Astrocyte (in vitro differentiated cells and primary cell): ENCODE measurements at regions not wholly inside any gene's neighbourhood (a gene's known extent, or its start where the extent isn't known, plus 50 kb on each side); places are given as distances from the start of the nearest gene placed in this dataset.
A peak's percentile ranks its signal among the peaks of the same experiment; 100 is the strongest.
"Not testable (repeated sequence)": the region's sequence is repeated elsewhere in the genome, so short reads cannot be mapped to it uniquely, and the experiment has no call there.

Experiments used
- DNase-seq: peaks from one replicate; pipeline ENCODE4 v3.0.0-alpha.2; 2010; ENCODE audit warnings: low read depth
- FAIRE-seq: peaks from 2 replicates; lab custom pipeline; 2011; peaks lifted over from hg19 to GRCh38; lab: Jason Lieb, UNC
- H2AFZ ChIP-seq: 2 replicates; pipeline ENCODE4 v1.6.0; 2012; ENCODE audit warnings: low read depth, low read length, inconsistent platforms
- H3K27ac ChIP-seq: 2 replicates; pipeline ENCODE4 v1.5.1; 2011; ENCODE audit warnings: low read depth, low read length, inconsistent platforms
- H3K27me3 ChIP-seq: 2 replicates; pipeline ENCODE4 v1.6.0; 2011; ENCODE audit warnings: low read length, inconsistent platforms; ENCODE audit not compliant: insufficient read depth
- H3K36me3 ChIP-seq: 2 replicates; pipeline ENCODE4 v1.5.1; 2011; ENCODE audit warnings: low read length, inconsistent platforms; ENCODE audit not compliant: insufficient read depth
- H3K4me1 ChIP-seq: 2 replicates; pipeline ENCODE4 v1.5.1; 2011; ENCODE audit warnings: low read length, inconsistent platforms; ENCODE audit not compliant: insufficient read depth
- H3K4me2 ChIP-seq: 2 replicates; pipeline ENCODE4 v1.6.0; 2012; ENCODE audit warnings: low read length, inconsistent platforms
- H3K4me3 ChIP-seq: 2 replicates; pipeline ENCODE4 v1.5.1; 2011; ENCODE audit warnings: low read depth, mild to moderate bottlenecking, low read length, inconsistent platforms; ENCODE audit not compliant: insufficient read depth
- H3K79me2 ChIP-seq: 2 replicates; pipeline ENCODE4 v1.6.0; 2012; ENCODE audit warnings: mild to moderate bottlenecking, low read length, inconsistent platforms; ENCODE audit not compliant: insufficient read depth
- H3K9ac ChIP-seq: 2 replicates; pipeline ENCODE4 v1.6.0; 2012; ENCODE audit warnings: mild to moderate bottlenecking, low read length, inconsistent platforms
- H3K9me3 ChIP-seq: 2 replicates; pipeline ENCODE4 v1.5.1; 2012; ENCODE audit warnings: low read depth, mild to moderate bottlenecking, low read length, inconsistent platforms; ENCODE audit not compliant: insufficient read depth
- H4K20me1 ChIP-seq: 2 replicates; pipeline ENCODE4 v1.6.0; 2012; ENCODE audit warnings: low read length, inconsistent platforms; ENCODE audit not compliant: insufficient read depth
- H3K27ac Mint-ChIP-seq: one replicate; pipeline ENCODE4 v1.8.0; 2021; ENCODE audit warnings: mild to moderate bottlenecking, mixed read lengths; ENCODE audit not compliant: unreplicated experiment
- H3K27me3 Mint-ChIP-seq: one replicate; pipeline ENCODE4 v1.8.0; 2021; ENCODE audit warnings: low read depth, mixed read lengths; ENCODE audit not compliant: unreplicated experiment
- H3K36me3 Mint-ChIP-seq: one replicate; pipeline ENCODE4 v1.8.0; 2021; ENCODE audit warnings: low read depth, mixed read lengths; ENCODE audit not compliant: unreplicated experiment
- H3K4me1 Mint-ChIP-seq: one replicate; pipeline ENCODE4 v1.8.0; 2021; ENCODE audit warnings: low read depth, mixed read lengths; ENCODE audit not compliant: unreplicated experiment
- H3K4me3 Mint-ChIP-seq: one replicate; pipeline ENCODE4 v1.8.0; 2021; ENCODE audit warnings: mild to moderate bottlenecking, moderate library complexity, mixed read lengths; ENCODE audit not compliant: unreplicated experiment
- H3K9me3 Mint-ChIP-seq: one replicate; pipeline ENCODE4 v1.8.0; 2021; ENCODE audit warnings: mild to moderate bottlenecking, mixed read lengths; ENCODE audit not compliant: unreplicated experiment
- EZH2 ChIP-seq: IDR thresholded peaks from 2 replicates; pipeline ENCODE4 v1.6.1; 2012; ENCODE audit warnings: mild to moderate bottlenecking, low read length, inconsistent platforms; ENCODE audit not compliant: insufficient read depth
- TF ChIP-seq, protein P1 (sequence below): IDR thresholded peaks from 2 replicates; pipeline ENCODE4 v1.5.1; 2011; ENCODE audit warnings: low read depth, mild to moderate bottlenecking, inconsistent platforms, low read length, moderate library complexity; ENCODE audit not compliant: insufficient read depth

DNA sequence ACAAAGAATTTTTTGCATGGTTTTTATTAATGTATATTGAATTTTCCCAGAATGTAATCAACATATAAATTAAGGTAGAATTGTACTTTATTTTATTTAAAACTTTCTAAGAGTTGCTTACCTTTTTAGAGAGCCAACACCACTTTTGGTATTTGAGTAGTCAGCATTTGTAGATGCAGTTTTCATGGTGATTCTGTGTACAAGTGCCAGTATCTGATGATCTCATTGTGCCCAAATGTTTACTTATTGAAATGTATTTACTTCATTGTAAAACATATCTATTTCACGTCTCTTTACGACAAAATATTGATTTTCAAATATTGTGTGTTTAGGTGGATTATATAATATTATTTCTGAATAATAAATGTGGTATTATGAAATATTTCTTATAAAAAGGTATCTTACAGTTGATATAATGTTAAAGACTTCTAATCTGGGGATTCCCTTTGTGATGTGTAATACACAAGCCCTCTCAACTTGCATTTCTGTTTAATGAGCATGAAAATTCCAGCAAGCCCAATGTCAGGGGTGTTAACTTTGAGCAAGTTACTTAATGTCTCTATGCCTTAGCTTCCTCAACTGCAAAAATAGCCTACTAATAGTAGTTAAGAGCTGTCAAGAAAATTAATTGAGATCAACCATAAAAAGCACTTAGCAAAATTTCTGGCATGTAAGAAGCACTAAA is 141.8 kb upstream of the ZNF648 start:
- Histone ChIP-seq H2AFZ (no peak overlapping the region), H3K4me3 (no peak overlapping the region), H3K9ac (no peak overlapping the region), H3K4me2 (no peak overlapping the region), H3K79me2 (no peaks in the 10 kb centered on the region), H3K27ac (no peak overlapping the region), H3K9me3 (no peaks in the 10 kb centered on the region), H3K27me3 (no peaks in the 10 kb centered on the region), H3K4me1 (no peaks in the 10 kb centered on the region), H3K36me3 (no peaks in the 10 kb centered on the region), H4K20me1 (no peaks in the 10 kb centered on the region)
- H3K27me3 Mint-ChIP-seq = peaks cover 2% of the 10 kb centered on the region
- TF ChIP-seq, protein P1, sequence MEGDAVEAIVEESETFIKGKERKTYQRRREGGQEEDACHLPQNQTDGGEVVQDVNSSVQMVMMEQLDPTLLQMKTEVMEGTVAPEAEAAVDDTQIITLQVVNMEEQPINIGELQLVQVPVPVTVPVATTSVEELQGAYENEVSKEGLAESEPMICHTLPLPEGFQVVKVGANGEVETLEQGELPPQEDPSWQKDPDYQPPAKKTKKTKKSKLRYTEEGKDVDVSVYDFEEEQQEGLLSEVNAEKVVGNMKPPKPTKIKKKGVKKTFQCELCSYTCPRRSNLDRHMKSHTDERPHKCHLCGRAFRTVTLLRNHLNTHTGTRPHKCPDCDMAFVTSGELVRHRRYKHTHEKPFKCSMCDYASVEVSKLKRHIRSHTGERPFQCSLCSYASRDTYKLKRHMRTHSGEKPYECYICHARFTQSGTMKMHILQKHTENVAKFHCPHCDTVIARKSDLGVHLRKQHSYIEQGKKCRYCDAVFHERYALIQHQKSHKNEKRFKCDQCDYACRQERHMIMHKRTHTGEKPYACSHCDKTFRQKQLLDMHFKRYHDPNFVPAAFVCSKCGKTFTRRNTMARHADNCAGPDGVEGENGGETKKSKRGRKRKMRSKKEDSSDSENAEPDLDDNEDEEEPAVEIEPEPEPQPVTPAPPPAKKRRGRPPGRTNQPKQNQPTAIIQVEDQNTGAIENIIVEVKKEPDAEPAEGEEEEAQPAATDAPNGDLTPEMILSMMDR = no peak
- H3K4me3 Mint-ChIP-seq = no peak overlapping the region
- DNase-seq = no peak
- H3K4me1 Mint-ChIP-seq = peaks cover 20% of the 10 kb centered on the region
- no peaks in the 10 kb centered on the region for H3K36me3 Mint-ChIP-seq
- no peak for FAIRE-seq
- H3K27ac Mint-ChIP-seq = no peak overlapping the region
- H3K9me3 Mint-ChIP-seq = no peaks in the 10 kb centered on the region

DNA sequence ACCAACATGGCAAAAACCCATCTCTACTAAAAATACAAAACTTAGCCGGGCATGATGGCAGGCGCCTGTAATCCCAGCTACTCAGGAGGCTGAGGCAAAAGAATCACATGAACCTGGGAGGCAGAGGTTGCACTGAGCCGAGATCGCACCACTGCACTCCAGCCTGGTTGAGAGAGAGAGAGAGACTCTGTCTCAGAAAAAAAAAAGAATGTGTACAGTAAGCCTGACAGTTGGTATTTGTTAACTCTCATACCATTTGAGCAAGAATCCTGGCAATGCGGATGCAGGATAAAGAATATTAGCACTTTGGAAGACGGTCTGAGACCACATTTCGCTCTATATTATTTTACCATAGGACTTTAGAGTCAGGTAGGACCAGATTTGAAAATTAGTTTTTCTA is 140.0 kb upstream of the ZNF648 start:
- H3K9me3 Mint-ChIP-seq, DNase-seq, H3K9me3 ChIP-seq, H3K4me2 ChIP-seq, H3K36me3 ChIP-seq, H3K27me3 ChIP-seq, H3K79me2 ChIP-seq, H3K9ac ChIP-seq, H3K27me3 Mint-ChIP-seq, H3K4me1 Mint-ChIP-seq, FAIRE-seq, H3K36me3 Mint-ChIP-seq, H3K27ac Mint-ChIP-seq, H3K4me3 Mint-ChIP-seq, H3K4me1 ChIP-seq, H3K27ac ChIP-seq, H4K20me1 ChIP-seq, H3K4me3 ChIP-seq, H2AFZ ChIP-seq: not testable (repeated sequence)

DNA sequence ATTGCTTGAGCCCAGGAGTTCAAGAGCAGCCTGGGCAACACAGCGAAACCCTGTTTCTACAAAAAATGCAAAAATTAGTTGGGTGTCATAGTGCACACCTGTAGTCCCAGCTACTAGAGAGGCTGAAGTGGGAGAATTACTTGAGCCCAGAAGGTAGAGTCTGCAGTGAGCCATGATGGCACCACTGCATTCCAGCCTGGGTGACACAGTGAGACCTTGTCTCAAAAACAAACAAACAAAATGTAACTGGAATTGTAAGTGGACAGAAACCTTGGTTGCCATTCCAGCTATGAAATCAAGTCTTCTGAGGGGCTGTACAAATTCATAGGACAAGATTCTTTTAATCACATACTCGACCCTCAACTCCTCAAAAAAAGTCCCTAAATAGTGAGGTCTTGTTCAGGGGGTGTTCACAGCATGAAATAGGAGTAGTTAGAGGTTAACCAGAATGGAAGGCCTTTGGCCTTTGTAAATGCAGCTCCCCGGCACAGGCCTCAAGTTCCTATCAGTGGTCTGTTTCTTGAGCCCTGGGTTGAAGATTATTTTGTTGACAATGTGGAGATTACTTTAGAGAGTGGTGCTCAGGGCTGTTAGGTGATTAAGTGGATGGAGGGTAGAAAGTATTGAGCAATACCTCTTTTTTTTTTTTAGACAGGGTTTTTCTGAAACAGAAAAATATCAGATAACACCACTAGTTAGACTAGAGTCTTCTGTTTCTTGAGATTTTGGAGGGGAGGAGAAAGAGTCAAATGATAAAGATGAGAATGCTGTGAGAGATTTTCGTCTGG is 138.7 kb upstream of the ZNF648 start:
- Histone ChIP-seq H3K9ac (no peak overlapping the region), H3K4me1 (no peaks in the 10 kb centered on the region), H3K36me3 (no peaks in the 10 kb centered on the region), H3K27ac (no peak overlapping the region), H3K27me3 (no peaks in the 10 kb centered on the region), H2AFZ (no peak overlapping the region), H3K9me3 (no peaks in the 10 kb centered on the region), H3K79me2 (no peaks in the 10 kb centered on the region), H3K4me3 (no peak overlapping the region), H4K20me1 (no peaks in the 10 kb centered on the region), H3K4me2 (no peak overlapping the region)
- peak overlapping the region; percentile 20 for H3K27ac Mint-ChIP-seq
- peaks cover 5% of the 10 kb centered on the region for H3K27me3 Mint-ChIP-seq
- no peaks in the 10 kb centered on the region for H3K4me1 Mint-ChIP-seq
- DNase-seq = no peak
- H3K9me3 Mint-ChIP-seq = no peaks in the 10 kb centered on the region
- TF ChIP-seq, protein P1 = no peak
- no peak for TF ChIP-seq EZH2
- no peak overlapping the region for H3K4me3 Mint-ChIP-seq
- no peak for FAIRE-seq
- peaks cover 2% of the 10 kb centered on the region for H3K36me3 Mint-ChIP-seq
